ENCODE measurements at regions not wholly inside any gene's neighbourhood (a gene's known extent, or its start where the extent isn't known, plus 50 kb on each side); places are given as distances from the start of the nearest gene placed in this dataset.

DNA sequence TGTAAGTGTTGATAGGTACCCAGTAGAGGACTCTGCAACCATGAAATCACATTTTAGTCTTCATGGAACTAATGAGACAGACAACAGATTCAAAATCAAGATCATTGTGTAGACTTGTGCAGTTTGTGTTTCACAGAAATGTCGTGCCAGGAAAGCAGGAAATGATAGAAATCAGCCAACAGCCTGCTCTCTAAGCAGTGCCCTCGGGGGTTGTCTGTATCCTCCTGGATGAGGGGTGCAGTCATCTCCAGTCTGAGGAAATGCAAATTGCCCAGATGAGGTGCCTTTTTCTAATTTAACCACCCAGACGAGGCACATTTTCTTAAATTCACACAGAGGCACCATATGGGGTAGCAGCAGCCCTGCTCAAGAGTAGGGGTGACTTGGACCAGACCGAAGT, 663.1 kb downstream of the XIRP2 start:
- H2BK20ac ChIP-seq (ENCODE audit: low read length), result no peak overlapping the region
- H3K4me2 ChIP-seq (ENCODE audit: insufficient read depth in 1 of 2, low read depth in 2 of 2, low read length in 2 of 2), result no peak overlapping the region
- no peak overlapping the region for H3K27ac ChIP-seq (ENCODE audit: low read depth, low read length)
- H3K4me3 ChIP-seq (ENCODE audit: extremely low read depth in 1 of 4, insufficient read depth in 2 of 4, low read depth in 3 of 4, low read length in 4 of 4), result no peak overlapping the region
- peaks cover 5% of the 10 kb centered on the region; the same call in 1 of the 2 replicates for H3K79me1 ChIP-seq (ENCODE audit: low read depth, low read length)
- no peak overlapping the region for H2AFZ ChIP-seq (ENCODE audit: low read length)
- H3K27me3 ChIP-seq (replicated peaks in 1 of 4; ENCODE audit: control insufficient read depth in 3 of 4, extremely low read depth in 1 of 4, insufficient read depth in 3 of 4, low read length in 3 of 4), result peaks cover 0 to 1% (median 0%) of the 10 kb centered on the region in 4 experiments; a peak in 1 of 7 replicates
- ChIA-PET POLR2A (ENCODE audit: partially characterized antibody) (no interaction called here), CTCF (ENCODE audit: partially characterized antibody) (interaction anchor here (0.8 to 3.1 kb wide), 6 partner anchors 11 to 445 kb away, joined by 3 to 10 read pairs (median 5); no protein-coding TSS in a partner anchor)
- H3K9ac ChIP-seq (replicated peaks in 1 of 4; ENCODE audit: extremely low read depth in 1 of 4, low read depth in 3 of 4, low read length in 3 of 4), result no peak overlapping the region
- no peak overlapping the region for H4K5ac ChIP-seq (ENCODE audit: insufficient read length, low read depth, low read length)
- H3K4me1 ChIP-seq (replicated peaks in 1 of 4; ENCODE audit: control insufficient read depth in 3 of 4, insufficient read depth in 4 of 4, low read length in 3 of 4), result peaks cover 0 to 3% (median 0%) of the 10 kb centered on the region in 4 experiments; a peak in 2 of 7 replicates
- no peak overlapping the region for H2BK120ac ChIP-seq (replicated peaks; ENCODE audit: low read depth, low read length)
- H3K79me2 ChIP-seq (ENCODE audit: control insufficient read depth in 1 of 2, insufficient read depth in 2 of 2, low read length in 2 of 2), result no peaks in the 10 kb centered on the region
- H3K14ac ChIP-seq (ENCODE audit: insufficient read length), result no peak overlapping the region
- H2BK15ac ChIP-seq (ENCODE audit: low read length), result no peak overlapping the region
- H3K18ac ChIP-seq (ENCODE audit: extremely low read depth, low read length), result no peak overlapping the region
- no peaks in the 10 kb centered on the region for H4K20me1 ChIP-seq (replicated peaks in 1 of 2; ENCODE audit: control insufficient read depth in 1 of 2, insufficient read depth in 2 of 2, low read length in 2 of 2)
- no peak overlapping the region for H4K8ac ChIP-seq (ENCODE audit: extremely low read depth, insufficient read depth, low read length)
- H3K4ac ChIP-seq (replicated peaks; ENCODE audit: insufficient read length, low read depth, low read length), result no peak overlapping the region
- no peak for DNase-seq (ENCODE audit: low read depth in 1 of 2, low spot score in 2 of 2)
- H2BK5ac ChIP-seq (ENCODE audit: low read depth, low read length), result no peak overlapping the region
- H2AK5ac ChIP-seq (ENCODE audit: low read depth, low read length), result no peak overlapping the region
- no peak overlapping the region for H3K23ac ChIP-seq (ENCODE audit: insufficient read length)
- no peaks in the 10 kb centered on the region; a peak in 2 of 4 replicates for H3K9me3 ChIP-seq (ENCODE audit: insufficient read depth in 2 of 2, low read depth in 1 of 2, low read length in 1 of 2)
- H3K36me3 ChIP-seq (ENCODE audit: control insufficient read depth in 2 of 4, insufficient read depth in 4 of 4, low read length in 3 of 4), result peaks cover 0 to 9% (median under 1%) of the 10 kb centered on the region in 4 experiments; a peak in 4 of 8 replicates
- no peak overlapping the region for H4K91ac ChIP-seq (replicated peaks; ENCODE audit: insufficient read length, low read length)
- 85% methylated on average over 4 of the region's 4 CpGs; no CpG with 5 or more reads in 1 of the 2 experiments for WGBS, 2 experiments (ENCODE audit: extremely low coverage in 1 of 2, insufficient coverage in 1 of 2, insufficient read length in 1 of 2, insufficient replicate concordance in 2 of 2, low coverage in 1 of 2, low lambda C conversion rate in 2 of 2, missing lambda C conversion rate in 1 of 2)
- no peak overlapping the region for H2BK12ac ChIP-seq (ENCODE audit: low read depth, low read length)
- no peak for FAIRE-seq
- H3K56ac ChIP-seq (replicated peaks; ENCODE audit: insufficient read length, low read depth, low read length), result no peak overlapping the region
- H3K23me2 ChIP-seq (ENCODE audit: low read depth, low read length), result peaks cover 2% of the 10 kb centered on the region; the same call in 1 of the 2 replicates
- TF ChIP-seq TCF12 (IDR thresholded peaks at IDR 0.05; ENCODE audit: low read depth, low read length), result no peak
- TF ChIP-seq, protein P1, sequence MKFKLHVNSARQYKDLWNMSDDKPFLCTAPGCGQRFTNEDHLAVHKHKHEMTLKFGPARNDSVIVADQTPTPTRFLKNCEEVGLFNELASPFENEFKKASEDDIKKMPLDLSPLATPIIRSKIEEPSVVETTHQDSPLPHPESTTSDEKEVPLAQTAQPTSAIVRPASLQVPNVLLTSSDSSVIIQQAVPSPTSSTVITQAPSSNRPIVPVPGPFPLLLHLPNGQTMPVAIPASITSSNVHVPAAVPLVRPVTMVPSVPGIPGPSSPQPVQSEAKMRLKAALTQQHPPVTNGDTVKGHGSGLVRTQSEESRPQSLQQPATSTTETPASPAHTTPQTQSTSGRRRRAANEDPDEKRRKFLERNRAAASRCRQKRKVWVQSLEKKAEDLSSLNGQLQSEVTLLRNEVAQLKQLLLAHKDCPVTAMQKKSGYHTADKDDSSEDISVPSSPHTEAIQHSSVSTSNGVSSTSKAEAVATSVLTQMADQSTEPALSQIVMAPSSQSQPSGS (IDR thresholded peaks at IDR 0.05; ENCODE audit: low read length), result no peak
- TF ChIP-seq NANOG (IDR thresholded peaks at IDR 0.05; ENCODE audit: insufficient read depth, low read depth, low read length, poor library complexity, severe bottlenecking), result no peak
- no peak for TF ChIP-seq SUZ12 (IDR thresholded peaks at IDR 0.05; ENCODE audit: low read length)
- TF ChIP-seq KDM1A (IDR thresholded peaks at IDR 0.05; ENCODE audit: borderline replicate concordance, low read length), result no peak
- TF ChIP-seq BCL11A (IDR thresholded peaks at IDR 0.05; ENCODE audit: low read depth in 2 of 2, low read length in 2 of 2), result no peak
- TF ChIP-seq CHD1 (IDR thresholded peaks at IDR 0.05; ENCODE audit: low read depth, low read length), result no peak
- no peak for TF ChIP-seq SIRT6 (IDR thresholded peaks at IDR 0.05; ENCODE audit: low read length)
- no peak for TF ChIP-seq HDAC6 (IDR thresholded peaks at IDR 0.05; ENCODE audit: low read depth, low read length)
- TF ChIP-seq FOSL1 (IDR thresholded peaks at IDR 0.05; ENCODE audit: insufficient read depth, low read depth, low read length), result no peak
- TF ChIP-seq, protein P2, sequence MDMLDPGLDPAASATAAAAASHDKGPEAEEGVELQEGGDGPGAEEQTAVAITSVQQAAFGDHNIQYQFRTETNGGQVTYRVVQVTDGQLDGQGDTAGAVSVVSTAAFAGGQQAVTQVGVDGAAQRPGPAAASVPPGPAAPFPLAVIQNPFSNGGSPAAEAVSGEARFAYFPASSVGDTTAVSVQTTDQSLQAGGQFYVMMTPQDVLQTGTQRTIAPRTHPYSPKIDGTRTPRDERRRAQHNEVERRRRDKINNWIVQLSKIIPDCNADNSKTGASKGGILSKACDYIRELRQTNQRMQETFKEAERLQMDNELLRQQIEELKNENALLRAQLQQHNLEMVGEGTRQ (IDR thresholded peaks at IDR 0.05; ENCODE audit: low read length), result no peak
